Astrocyte (in vitro differentiated cells and primary cell): ENCODE measurements at regions not wholly inside any gene's neighbourhood (a gene's known extent, or its start where the extent isn't known, plus 50 kb on each side); places are given as distances from the start of the nearest gene placed in this dataset.

Experiments
- DNase-seq: peaks from one replicate; pipeline ENCODE4 v3.0.0-alpha.2; 2010; ENCODE audit warnings: low read depth
- FAIRE-seq: peaks from 2 replicates; lab custom pipeline; 2011; peaks lifted over from hg19 to GRCh38; lab: Jason Lieb, UNC
- H2AFZ ChIP-seq: 2 replicates; pipeline ENCODE4 v1.6.0; 2012; ENCODE audit warnings: low read depth, low read length, inconsistent platforms
- H3K27ac ChIP-seq: 2 replicates; pipeline ENCODE4 v1.5.1; 2011; ENCODE audit warnings: low read depth, low read length, inconsistent platforms
- H3K27me3 ChIP-seq: 2 replicates; pipeline ENCODE4 v1.6.0; 2011; ENCODE audit warnings: low read length, inconsistent platforms; ENCODE audit not compliant: insufficient read depth
- H3K36me3 ChIP-seq: 2 replicates; pipeline ENCODE4 v1.5.1; 2011; ENCODE audit warnings: low read length, inconsistent platforms; ENCODE audit not compliant: insufficient read depth
- H3K4me1 ChIP-seq: 2 replicates; pipeline ENCODE4 v1.5.1; 2011; ENCODE audit warnings: low read length, inconsistent platforms; ENCODE audit not compliant: insufficient read depth
- H3K4me2 ChIP-seq: 2 replicates; pipeline ENCODE4 v1.6.0; 2012; ENCODE audit warnings: low read length, inconsistent platforms
- H3K4me3 ChIP-seq: 2 replicates; pipeline ENCODE4 v1.5.1; 2011; ENCODE audit warnings: low read depth, mild to moderate bottlenecking, low read length, inconsistent platforms; ENCODE audit not compliant: insufficient read depth
- H3K79me2 ChIP-seq: 2 replicates; pipeline ENCODE4 v1.6.0; 2012; ENCODE audit warnings: mild to moderate bottlenecking, low read length, inconsistent platforms; ENCODE audit not compliant: insufficient read depth
- H3K9ac ChIP-seq: 2 replicates; pipeline ENCODE4 v1.6.0; 2012; ENCODE audit warnings: mild to moderate bottlenecking, low read length, inconsistent platforms
- H3K9me3 ChIP-seq: 2 replicates; pipeline ENCODE4 v1.5.1; 2012; ENCODE audit warnings: low read depth, mild to moderate bottlenecking, low read length, inconsistent platforms; ENCODE audit not compliant: insufficient read depth
- H4K20me1 ChIP-seq: 2 replicates; pipeline ENCODE4 v1.6.0; 2012; ENCODE audit warnings: low read length, inconsistent platforms; ENCODE audit not compliant: insufficient read depth
- H3K27ac Mint-ChIP-seq: one replicate; pipeline ENCODE4 v1.8.0; 2021; ENCODE audit warnings: mild to moderate bottlenecking, mixed read lengths; ENCODE audit not compliant: unreplicated experiment
- H3K27me3 Mint-ChIP-seq: one replicate; pipeline ENCODE4 v1.8.0; 2021; ENCODE audit warnings: low read depth, mixed read lengths; ENCODE audit not compliant: unreplicated experiment
- H3K36me3 Mint-ChIP-seq: one replicate; pipeline ENCODE4 v1.8.0; 2021; ENCODE audit warnings: low read depth, mixed read lengths; ENCODE audit not compliant: unreplicated experiment
- H3K4me1 Mint-ChIP-seq: one replicate; pipeline ENCODE4 v1.8.0; 2021; ENCODE audit warnings: low read depth, mixed read lengths; ENCODE audit not compliant: unreplicated experiment
- H3K4me3 Mint-ChIP-seq: one replicate; pipeline ENCODE4 v1.8.0; 2021; ENCODE audit warnings: mild to moderate bottlenecking, moderate library complexity, mixed read lengths; ENCODE audit not compliant: unreplicated experiment
- H3K9me3 Mint-ChIP-seq: one replicate; pipeline ENCODE4 v1.8.0; 2021; ENCODE audit warnings: mild to moderate bottlenecking, mixed read lengths; ENCODE audit not compliant: unreplicated experiment
- EZH2 ChIP-seq: IDR thresholded peaks from 2 replicates; pipeline ENCODE4 v1.6.1; 2012; ENCODE audit warnings: mild to moderate bottlenecking, low read length, inconsistent platforms; ENCODE audit not compliant: insufficient read depth
- TF ChIP-seq, protein P1 (sequence below): IDR thresholded peaks from 2 replicates; pipeline ENCODE4 v1.5.1; 2011; ENCODE audit warnings: low read depth, mild to moderate bottlenecking, inconsistent platforms, low read length, moderate library complexity; ENCODE audit not compliant: insufficient read depth

DNA sequence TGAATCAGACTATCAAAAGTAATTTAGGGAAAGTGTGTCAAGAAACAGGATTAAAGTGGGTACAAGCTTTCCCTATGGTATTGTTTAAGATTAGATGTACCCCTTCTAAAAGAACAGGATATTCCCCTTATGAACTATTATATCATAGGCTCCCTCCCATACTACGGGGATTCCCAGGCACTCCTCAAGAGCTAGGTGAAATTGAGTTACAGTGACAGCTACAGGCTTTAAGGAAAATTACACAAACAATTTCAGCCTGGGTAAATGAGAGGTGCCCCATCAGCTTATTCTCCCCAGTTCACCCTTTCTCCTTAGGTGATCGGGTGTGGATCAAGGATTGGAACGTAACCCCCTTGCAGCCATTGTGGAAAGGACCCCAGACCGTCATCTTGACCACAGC lies 240.8 kb upstream of the CNTN6 start:
- Histone ChIP-seq H3K27me3 (no peaks in the 10 kb centered on the region), H3K36me3 (no peaks in the 10 kb centered on the region), H4K20me1 (no peaks in the 10 kb centered on the region), H3K79me2 (no peaks in the 10 kb centered on the region), H3K27ac (no peak overlapping the region), H3K9me3 (peaks cover 2% of the 10 kb centered on the region), H2AFZ (no peak overlapping the region), H3K4me3 (no peak overlapping the region), H3K4me2 (no peak overlapping the region), H3K4me1 (no peaks in the 10 kb centered on the region), H3K9ac (no peak overlapping the region)
- DNase-seq: no peak
- TF ChIP-seq, protein P1, sequence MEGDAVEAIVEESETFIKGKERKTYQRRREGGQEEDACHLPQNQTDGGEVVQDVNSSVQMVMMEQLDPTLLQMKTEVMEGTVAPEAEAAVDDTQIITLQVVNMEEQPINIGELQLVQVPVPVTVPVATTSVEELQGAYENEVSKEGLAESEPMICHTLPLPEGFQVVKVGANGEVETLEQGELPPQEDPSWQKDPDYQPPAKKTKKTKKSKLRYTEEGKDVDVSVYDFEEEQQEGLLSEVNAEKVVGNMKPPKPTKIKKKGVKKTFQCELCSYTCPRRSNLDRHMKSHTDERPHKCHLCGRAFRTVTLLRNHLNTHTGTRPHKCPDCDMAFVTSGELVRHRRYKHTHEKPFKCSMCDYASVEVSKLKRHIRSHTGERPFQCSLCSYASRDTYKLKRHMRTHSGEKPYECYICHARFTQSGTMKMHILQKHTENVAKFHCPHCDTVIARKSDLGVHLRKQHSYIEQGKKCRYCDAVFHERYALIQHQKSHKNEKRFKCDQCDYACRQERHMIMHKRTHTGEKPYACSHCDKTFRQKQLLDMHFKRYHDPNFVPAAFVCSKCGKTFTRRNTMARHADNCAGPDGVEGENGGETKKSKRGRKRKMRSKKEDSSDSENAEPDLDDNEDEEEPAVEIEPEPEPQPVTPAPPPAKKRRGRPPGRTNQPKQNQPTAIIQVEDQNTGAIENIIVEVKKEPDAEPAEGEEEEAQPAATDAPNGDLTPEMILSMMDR: no peak
- TF ChIP-seq EZH2: no peak
- no peaks in the 10 kb centered on the region for H3K36me3 Mint-ChIP-seq
- H3K27ac Mint-ChIP-seq: no peak overlapping the region
- H3K4me1 Mint-ChIP-seq: no peaks in the 10 kb centered on the region
- no peak for FAIRE-seq
- no peak overlapping the region for H3K4me3 Mint-ChIP-seq
- H3K9me3 Mint-ChIP-seq: peaks cover 2% of the 10 kb centered on the region
- H3K27me3 Mint-ChIP-seq: no peaks in the 10 kb centered on the region

DNA sequence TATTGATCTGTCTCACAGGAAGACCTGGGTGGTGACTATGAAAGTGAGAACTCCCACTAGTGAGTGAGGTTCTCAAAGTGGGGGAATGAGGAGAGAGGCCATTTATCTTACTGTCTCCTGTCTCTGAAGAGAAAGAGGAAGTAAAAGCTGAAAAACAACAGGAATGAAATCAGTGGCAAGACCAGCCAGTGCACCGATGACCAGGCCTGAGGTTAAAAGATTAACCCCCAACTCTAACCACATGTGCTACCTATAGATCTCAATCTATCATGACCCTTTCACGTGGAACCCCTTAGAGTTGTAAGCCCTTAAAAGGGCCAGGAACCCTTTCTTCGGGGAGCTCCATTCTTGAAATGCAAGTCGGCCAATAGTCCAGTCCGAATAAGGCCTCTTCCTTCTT lies 239.3 kb upstream of the CNTN6 start:
- Histone ChIP-seq H3K27me3 (no peaks in the 10 kb centered on the region), H3K79me2 (no peaks in the 10 kb centered on the region), H3K27ac (no peak overlapping the region), H3K9me3 (peaks cover 2% of the 10 kb centered on the region), H3K9ac (no peak overlapping the region), H3K4me3 (no peak overlapping the region), H3K4me2 (no peak overlapping the region), H2AFZ (no peak overlapping the region), H4K20me1 (no peaks in the 10 kb centered on the region), H3K36me3 (no peaks in the 10 kb centered on the region), H3K4me1 (no peaks in the 10 kb centered on the region)
- H3K4me1 Mint-ChIP-seq: no peaks in the 10 kb centered on the region
- H3K9me3 Mint-ChIP-seq: peaks cover 2% of the 10 kb centered on the region
- no peak for FAIRE-seq
- H3K27ac Mint-ChIP-seq: no peak overlapping the region
- no peak overlapping the region for H3K4me3 Mint-ChIP-seq
- TF ChIP-seq EZH2: no peak
- TF ChIP-seq, protein P1: no peak
- no peaks in the 10 kb centered on the region for H3K36me3 Mint-ChIP-seq
- no peaks in the 10 kb centered on the region for H3K27me3 Mint-ChIP-seq
- DNase-seq: no peak

DNA sequence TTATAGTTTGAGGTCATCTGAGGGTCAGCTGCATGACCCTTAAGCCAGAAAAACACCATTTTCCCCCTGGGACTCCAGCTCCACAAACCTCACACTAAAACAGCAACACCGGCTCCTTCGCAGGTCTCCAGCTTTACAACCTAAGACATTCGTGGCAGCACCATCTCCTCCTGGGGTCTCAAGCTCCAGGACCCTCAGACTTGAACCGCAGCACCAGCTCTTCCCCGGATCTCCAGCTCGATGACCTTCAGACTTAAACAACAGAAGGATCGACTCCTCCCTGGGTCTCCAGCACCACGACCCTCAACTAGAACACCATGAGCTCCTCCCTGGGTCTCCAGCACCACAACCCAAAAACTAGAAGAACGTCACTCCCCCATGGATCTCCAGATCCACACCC lies 233.7 kb upstream of the CNTN6 start:
- no peak for DNase-seq
- H3K27ac Mint-ChIP-seq: no peak overlapping the region

More for the DNA sequence above, 233.7 kb upstream of the CNTN6 start:
- H3K4me1 Mint-ChIP-seq: no peaks in the 10 kb centered on the region
- Histone ChIP-seq H4K20me1 (no peaks in the 10 kb centered on the region), H3K4me1 (no peaks in the 10 kb centered on the region), H3K9me3 (no peaks in the 10 kb centered on the region), H3K36me3 (no peaks in the 10 kb centered on the region), H2AFZ (no peak overlapping the region), H3K4me2 (no peak overlapping the region), H3K27me3 (no peaks in the 10 kb centered on the region), H3K27ac (no peak overlapping the region), H3K79me2 (no peaks in the 10 kb centered on the region), H3K9ac (no peak overlapping the region), H3K4me3 (no peak overlapping the region)
- H3K27me3 Mint-ChIP-seq: no peaks in the 10 kb centered on the region
- TF ChIP-seq EZH2: no peak
- TF ChIP-seq, protein P1: no peak
- H3K9me3 Mint-ChIP-seq: no peaks in the 10 kb centered on the region
- no peak for FAIRE-seq
- no peak overlapping the region for H3K4me3 Mint-ChIP-seq
- no peaks in the 10 kb centered on the region for H3K36me3 Mint-ChIP-seq
